ENCODE measurements at regions not wholly inside any gene's neighbourhood (a gene's known extent, or its start where the extent isn't known, plus 50 kb on each side); places are given as distances from the start of the nearest gene placed in this dataset.

DNA sequence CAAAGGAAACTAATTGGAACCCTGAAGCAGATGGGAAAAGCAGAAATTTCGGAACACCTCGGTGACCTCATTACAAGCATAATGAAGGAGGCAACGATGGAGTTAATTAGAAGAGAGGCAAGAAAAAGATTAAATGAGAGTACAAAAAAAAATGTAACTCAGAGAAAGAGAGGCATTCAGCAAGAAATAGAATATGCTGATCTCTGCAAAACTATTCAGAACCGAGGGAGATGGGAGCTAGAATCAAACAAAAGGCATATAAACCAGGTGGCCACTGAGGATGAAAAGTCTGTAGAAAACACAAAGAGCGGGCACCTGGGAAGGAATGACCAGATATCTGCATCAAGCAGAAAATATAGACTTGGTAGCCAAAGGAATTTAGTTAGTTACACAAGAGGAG is 118.9 kb downstream of the CETN3 start:
- TF ChIP-seq, protein P1, sequence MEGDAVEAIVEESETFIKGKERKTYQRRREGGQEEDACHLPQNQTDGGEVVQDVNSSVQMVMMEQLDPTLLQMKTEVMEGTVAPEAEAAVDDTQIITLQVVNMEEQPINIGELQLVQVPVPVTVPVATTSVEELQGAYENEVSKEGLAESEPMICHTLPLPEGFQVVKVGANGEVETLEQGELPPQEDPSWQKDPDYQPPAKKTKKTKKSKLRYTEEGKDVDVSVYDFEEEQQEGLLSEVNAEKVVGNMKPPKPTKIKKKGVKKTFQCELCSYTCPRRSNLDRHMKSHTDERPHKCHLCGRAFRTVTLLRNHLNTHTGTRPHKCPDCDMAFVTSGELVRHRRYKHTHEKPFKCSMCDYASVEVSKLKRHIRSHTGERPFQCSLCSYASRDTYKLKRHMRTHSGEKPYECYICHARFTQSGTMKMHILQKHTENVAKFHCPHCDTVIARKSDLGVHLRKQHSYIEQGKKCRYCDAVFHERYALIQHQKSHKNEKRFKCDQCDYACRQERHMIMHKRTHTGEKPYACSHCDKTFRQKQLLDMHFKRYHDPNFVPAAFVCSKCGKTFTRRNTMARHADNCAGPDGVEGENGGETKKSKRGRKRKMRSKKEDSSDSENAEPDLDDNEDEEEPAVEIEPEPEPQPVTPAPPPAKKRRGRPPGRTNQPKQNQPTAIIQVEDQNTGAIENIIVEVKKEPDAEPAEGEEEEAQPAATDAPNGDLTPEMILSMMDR (IDR thresholded peaks at IDR 0.05), result no peak
- no peak for TF ChIP-seq EP300 (IDR thresholded peaks at IDR 0.05)

Measured in stomach (tissue), 4 donors.